Cardiac fibroblast (primary cell): ENCODE measurements at regions not wholly inside any gene's neighbourhood (a gene's known extent, or its start where the extent isn't known, plus 50 kb on each side); places are given as distances from the start of the nearest gene placed in this dataset.

Experiments
- DNase-seq, 2 donors: peaks; one replicate each; pipeline versions ENCODE4 v3.0.0 to v3.0.0-alpha.2; 2010; ENCODE audit warnings: low read depth in 2 of 2
- H3K4me3 ChIP-seq, 2 donors: replicated peaks in 1 of 2; 1 replicate in 1 of 2; 2 replicates in 1 of 2; pipeline ENCODE4 v1.5.1; 2011; ENCODE audit warnings: low read depth in 2 of 2, low read length in 2 of 2, mild to moderate bottlenecking in 2 of 2, moderate library complexity in 1 of 2
- TF ChIP-seq, protein P1 (sequence below): IDR thresholded peaks from one replicate; pipeline ENCODE4 v1.5.1; 2011; ENCODE audit warnings: low read depth, mild to moderate bottlenecking, low read length, inconsistent platforms

DNA sequence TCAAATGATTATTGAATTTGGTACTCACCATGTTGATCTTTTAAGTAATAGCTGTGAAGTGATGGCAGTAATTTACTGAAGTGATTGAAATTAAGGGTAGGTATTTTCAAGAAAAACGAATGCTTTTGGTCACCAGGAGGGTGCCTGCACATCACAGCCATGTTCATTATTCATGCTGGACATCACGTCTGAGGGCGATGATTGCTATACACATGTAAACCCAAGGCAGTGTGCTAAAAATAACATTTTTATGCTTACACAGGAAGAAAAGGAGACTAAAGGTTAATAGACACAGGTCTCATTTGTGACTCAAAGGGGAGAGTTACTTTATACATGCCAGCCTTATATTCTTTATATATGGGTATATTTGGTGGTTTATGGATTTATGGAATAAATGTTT, 1146.0 kb downstream of the NLGN4X start:
- DNase-seq = no peak
- TF ChIP-seq, protein P1, sequence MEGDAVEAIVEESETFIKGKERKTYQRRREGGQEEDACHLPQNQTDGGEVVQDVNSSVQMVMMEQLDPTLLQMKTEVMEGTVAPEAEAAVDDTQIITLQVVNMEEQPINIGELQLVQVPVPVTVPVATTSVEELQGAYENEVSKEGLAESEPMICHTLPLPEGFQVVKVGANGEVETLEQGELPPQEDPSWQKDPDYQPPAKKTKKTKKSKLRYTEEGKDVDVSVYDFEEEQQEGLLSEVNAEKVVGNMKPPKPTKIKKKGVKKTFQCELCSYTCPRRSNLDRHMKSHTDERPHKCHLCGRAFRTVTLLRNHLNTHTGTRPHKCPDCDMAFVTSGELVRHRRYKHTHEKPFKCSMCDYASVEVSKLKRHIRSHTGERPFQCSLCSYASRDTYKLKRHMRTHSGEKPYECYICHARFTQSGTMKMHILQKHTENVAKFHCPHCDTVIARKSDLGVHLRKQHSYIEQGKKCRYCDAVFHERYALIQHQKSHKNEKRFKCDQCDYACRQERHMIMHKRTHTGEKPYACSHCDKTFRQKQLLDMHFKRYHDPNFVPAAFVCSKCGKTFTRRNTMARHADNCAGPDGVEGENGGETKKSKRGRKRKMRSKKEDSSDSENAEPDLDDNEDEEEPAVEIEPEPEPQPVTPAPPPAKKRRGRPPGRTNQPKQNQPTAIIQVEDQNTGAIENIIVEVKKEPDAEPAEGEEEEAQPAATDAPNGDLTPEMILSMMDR = no peak
- H3K4me3 ChIP-seq = no peak overlapping the region

DNA sequence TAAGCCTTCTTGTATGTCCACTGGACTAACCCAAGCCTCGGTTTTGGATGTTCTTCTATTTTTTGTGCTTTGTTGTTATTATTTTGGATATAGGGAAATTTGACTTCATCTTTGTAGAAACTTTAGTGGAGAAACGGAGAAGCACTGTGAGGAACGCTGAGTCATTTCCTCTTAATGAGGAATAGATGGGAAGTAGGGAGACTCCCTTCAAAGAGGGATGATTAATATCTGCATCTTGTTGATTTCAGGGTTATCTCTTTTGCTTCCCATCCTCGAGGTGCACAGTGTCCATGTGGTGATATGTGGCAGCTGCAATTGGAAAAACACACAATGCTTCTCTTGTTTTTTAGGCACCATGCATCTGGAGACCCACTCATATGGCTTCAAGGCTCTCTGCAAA, 1147.9 kb downstream of the NLGN4X start:
- no peak for DNase-seq
- TF ChIP-seq, protein P1 = no peak
- H3K4me3 ChIP-seq = no peak overlapping the region

DNA sequence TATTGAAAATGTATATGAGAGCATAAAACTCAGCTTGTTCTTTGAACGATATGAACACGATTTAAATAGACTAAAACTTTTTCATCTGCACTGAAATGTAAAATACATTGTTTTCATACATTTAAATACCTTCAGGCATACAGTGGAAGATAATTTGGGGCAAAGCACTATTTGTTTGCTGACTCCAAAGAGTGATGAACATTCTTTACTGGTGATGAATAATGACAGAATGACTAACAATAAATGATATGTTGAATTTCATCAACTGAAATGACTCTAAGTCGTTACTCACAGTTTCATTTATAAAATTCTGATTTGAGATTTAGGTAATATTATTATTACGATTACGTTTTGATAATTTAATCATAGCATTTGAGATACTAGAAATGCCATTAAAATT, 1160.1 kb downstream of the NLGN4X start:
- TF ChIP-seq, protein P1 = no peak
- H3K4me3 ChIP-seq = no peak overlapping the region
- peak in 1 of 2 donors; percentile 27 for DNase-seq

DNA sequence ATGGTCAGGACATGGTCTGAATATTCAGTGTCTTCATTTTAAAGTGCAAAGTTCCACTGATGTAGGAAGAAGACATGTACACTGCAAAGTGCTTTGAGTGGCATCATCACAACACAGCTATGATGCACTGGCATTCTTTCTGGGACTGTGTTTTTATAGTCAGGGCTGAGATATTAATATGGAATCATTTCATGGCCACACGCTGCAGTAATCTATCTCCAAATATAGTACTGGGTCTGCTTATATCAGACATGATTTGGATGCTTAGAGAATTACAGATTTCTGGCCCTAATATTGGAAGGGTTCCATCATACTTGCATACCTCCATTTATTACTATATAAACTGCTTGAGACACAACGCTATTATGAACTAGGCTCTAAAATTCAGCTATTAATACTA, 1170.9 kb downstream of the NLGN4X start:
- no peak for DNase-seq
- no peak overlapping the region for H3K4me3 ChIP-seq
- TF ChIP-seq, protein P1 = no peak

DNA sequence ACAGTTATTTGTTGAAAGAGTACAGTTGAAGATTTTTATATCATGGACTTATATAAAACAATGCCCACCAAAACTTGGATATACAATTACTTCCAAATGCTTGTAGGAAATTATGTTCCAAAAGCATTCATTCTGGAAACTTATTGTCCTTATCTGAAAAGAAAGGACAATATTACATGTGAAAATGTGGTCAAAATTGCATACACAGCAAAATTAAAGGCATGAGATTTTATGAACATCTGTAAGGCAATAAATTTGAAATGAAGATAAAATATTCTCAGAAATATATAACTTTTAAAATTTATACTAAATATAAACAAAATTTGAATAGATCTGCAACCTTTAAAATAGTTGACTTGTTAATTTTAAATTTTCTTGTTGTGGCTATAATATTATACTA, 1173.8 kb downstream of the NLGN4X start:
- TF ChIP-seq, protein P1 = no peak
- DNase-seq = no peak
- no peak overlapping the region for H3K4me3 ChIP-seq

DNA sequence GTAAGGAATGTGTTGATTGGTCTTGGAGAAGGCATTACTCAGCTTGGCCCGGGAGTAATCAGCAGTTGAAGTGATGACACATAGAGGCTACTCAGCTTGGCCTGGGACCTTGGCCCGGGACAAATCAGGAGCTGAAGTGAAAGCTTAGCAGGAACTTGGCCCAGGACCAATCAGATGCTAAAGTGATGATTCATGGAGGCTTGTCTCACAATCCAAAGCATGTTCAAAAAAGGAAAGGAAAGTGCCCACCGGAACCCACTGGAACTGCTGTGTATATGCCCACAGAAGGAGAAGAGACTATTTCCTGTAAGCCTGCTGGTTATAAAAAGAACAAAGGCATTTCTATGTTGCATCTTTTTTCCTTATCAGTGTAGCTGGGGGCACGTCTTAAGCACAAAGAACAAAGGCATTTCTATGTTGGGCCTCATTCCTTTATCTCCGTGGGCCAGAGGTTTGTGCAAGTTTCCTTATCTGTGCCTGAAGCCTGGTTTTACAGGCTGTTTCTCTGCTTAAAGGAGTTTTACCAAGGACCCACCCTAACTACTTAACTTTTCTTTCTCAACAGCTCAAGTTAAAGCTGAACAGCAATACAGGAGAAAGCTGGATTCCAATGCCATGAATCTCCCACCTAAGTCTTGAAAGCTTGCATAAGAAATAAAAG, 1176.7 kb downstream of the NLGN4X start:
- peak; percentile 51 to 90 for DNase-seq
- TF ChIP-seq, protein P1 = no peak
- no peak overlapping the region for H3K4me3 ChIP-seq

DNA sequence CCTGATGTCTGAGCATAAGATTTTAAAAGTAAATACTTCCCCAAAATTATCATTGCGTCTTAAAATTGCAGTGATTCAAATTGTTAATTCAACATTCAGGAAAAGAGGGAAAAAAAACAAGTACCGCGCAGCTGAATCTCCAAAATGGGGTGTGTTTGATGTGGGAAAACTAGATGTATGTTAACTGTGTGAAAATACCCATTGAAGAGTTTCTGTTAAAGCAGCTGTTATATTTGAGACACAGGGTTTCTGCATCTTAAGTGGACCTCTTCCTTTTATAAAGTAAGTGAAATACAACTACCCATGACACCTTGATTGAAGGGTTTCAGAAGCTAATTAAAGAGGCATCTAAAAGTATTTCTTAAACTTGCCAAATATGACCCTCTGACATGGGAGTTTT, 1186.1 kb downstream of the NLGN4X start:
- TF ChIP-seq, protein P1 = no peak
- DNase-seq = no peak
- no peak overlapping the region for H3K4me3 ChIP-seq
